Iris pigment epithelial cell (primary cell): ENCODE measurements at regions not wholly inside any gene's neighbourhood (a gene's known extent, or its start where the extent isn't known, plus 50 kb on each side); places are given as distances from the start of the nearest gene placed in this dataset.

Source experiments
- DNase-seq: peaks from one replicate; pipeline ENCODE4 v3.0.0-alpha.2; 2011; ENCODE audit warnings: low read depth

DNA sequence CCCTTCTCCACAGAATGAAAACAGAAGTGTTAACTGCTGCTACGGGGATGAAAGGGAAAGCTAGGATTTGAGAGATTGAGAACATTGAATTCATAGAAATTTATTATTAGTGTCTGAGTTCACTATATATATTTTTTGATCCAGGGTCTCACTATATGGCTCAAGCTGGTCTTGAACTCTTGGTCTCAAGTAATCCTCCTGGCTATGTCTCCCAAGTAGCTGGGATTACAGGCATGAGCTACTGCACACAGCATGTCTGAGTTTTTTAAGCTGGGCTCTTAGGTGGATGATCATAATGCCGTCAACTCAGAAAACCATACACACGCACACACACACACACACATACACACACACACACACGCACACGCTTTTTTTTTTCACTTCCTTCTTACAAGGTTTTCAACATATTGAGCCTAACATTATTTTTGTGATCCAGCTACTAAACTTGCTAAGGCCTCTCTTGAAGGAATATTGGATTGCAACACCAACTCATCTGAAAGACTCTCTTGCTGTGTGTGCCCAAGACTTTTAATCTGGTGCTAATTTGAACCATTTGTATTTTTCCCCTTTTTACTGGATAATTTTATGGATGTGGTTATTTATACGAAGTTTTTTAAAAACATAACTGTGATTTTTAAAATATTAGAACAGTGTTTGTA, 1045.4 kb downstream of the DTWD2 start:
- no peak for DNase-seq

DNA sequence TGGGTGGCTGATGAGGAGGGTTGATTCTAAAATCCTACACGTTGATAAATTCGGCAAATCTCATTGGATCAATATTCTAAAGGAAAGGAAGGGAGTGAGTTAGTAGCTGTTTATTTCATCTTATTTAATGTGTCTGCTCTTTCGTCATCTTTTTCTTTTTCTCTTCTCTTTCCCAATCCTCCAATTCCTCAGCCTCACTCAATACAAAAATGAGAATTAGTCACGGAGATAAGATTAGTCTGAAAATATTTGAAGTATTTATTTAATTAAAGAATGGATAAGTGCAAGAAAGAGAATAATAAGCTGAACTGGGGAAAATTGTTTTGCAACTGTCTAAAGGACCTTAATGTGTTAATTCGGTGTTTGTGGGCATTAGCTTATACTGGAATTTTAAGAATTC, 1095.1 kb downstream of the DTWD2 start:
- peak; percentile 18 for DNase-seq

DNA sequence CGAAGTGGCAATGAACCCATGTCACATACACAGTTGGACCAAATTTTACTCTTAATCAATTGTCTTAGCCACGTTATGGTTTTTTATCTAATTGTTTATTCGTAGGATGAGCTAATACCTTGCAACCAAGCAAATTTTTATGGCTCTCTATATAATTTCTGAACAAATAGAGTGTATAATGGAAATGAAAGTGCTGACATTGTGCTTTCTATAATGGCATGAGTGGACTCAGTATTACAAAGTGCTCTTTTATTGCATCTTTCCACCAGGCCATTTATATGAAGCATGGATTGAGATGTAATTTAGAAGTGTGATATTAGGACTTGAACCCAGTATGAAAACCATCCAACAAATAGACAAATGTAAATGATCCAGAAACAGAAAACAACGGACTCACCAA, 1096.0 kb downstream of the DTWD2 start:
- DNase-seq = no peak

- peak; percentile 55 for DNase-seq
These were observed 1098.8 kb downstream of the DTWD2 start for GRCh38 chr5:117889596-117889995.

GRCh38 chr5:117888688-117889087, 1099.7 kb downstream of the DTWD2 start:
- no peak for DNase-seq

DNA sequence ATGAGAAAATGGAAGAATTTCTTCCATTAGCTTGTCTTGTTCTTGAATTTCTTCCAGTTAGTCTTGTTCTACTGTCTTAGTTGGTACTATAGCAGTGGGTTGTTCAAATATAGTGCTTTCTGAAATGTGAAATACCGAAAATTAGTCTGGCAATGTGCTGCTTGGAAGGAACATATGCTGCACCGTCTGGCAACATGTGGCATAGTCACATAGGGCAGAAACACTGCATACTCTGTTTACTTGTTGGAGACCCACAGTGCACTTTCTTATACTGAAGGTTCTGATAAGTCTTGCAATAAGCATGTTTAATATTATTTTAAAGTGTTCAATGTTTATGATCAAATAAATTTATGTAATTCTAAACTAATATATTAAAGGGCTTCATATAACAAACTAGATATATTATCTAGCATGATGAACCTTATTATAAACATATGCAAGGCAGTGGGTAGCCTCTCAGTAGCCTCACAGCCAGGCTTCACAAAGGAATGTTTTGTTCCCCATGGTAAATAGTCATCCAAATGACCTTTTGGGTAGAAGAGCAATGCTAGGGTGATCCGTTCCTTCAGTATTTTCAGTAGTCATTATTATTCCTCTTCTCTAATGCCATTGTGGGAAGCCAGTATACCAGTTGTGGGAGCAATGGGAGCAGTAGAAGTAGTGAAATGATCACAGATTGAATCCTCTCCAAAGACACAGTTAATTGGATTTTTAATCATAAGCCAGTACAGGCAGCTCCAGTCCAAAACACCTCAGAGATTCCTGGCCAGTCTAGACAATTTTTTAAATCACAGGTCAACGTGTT, 1106.7 kb downstream of the DTWD2 start:
- DNase-seq = no peak

DNA sequence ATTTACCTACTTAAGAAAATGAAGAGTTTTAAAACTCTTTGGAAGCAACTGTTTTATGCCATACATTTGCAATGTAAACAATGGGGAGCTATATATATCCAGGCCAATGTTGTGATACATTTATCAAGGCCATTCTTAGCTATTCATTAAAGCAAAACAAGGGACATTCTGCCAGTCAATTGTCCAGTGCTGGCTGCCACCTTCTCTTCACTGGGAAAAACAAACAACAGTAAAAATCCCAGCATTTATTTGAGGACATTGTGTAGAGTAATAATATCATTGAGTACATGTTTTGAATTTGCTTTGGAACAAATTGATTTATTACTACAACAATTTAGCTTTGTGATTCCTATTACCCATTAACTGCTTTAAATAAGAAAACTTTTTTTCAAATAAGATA, 1107.4 kb downstream of the DTWD2 start:
- no peak for DNase-seq

DNA sequence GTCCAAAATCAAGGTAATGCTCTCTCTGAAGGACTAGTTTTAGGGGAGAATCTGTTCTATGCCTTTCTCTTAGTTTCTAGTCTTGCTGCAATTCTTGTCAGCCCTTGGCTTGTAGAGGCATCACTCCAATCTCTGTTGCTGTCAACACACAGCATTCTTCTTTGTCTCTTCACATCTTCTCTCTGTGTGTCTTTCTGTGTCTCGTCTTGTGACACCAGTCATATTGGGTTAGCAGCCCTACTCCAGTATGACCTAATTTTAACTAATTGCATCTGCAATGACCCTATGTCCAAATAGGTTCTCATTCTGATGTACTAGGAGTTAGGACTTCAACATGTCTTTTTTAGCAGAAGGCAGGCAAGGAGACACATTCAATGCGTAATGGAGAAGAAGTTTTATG, 1110.6 kb downstream of the DTWD2 start:
- no peak for DNase-seq

- no peak for DNase-seq
These were observed 1115.5 kb downstream of the DTWD2 start for GRCh38 chr5:117872798-117873368.

GRCh38 chr5:117869596-117869995, 1118.8 kb downstream of the DTWD2 start:
- DNase-seq = no peak

- DNase-seq = no peak
These were observed 1124.6 kb downstream of the DTWD2 start for GRCh38 chr5:117863586-117864296.

DNA sequence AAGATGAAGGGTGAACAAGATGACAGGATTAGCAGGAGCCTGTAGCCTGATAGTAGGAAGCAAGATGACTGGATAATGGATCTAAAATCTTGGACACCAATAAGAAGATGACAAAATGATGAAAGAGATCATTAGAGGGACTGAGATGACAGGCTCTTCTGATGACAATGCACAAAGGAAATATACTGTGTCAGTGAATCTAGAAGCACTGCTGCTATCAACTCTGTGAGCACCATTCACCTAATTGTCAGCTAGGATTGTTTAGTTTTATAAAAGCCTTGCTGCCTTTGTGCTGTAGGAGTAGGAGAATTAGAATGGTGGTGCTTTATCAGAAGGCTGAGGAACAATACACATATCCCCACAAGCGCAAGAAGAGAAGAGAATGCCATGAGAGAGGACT, 1127.8 kb downstream of the DTWD2 start:
- DNase-seq = no peak

DNA sequence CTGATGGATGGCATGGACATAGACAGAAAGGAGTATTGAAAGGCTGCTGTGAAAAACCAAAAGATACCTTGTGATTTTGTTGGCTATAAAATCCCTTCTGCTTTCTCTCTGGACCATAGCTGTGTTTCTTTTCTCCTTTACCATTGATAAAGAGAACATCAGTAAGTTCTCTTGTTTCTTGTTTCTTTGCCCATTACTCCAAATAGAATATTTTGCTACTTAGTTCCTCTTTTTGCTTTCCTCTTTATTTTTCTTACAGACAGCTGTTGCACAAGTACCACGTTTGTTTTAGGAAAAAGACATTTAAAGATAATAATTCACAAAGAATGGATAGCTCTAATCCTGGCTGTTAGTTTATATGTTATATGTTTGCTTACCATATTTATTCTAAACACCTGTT, 1129.2 kb downstream of the DTWD2 start:
- no peak for DNase-seq

DNA sequence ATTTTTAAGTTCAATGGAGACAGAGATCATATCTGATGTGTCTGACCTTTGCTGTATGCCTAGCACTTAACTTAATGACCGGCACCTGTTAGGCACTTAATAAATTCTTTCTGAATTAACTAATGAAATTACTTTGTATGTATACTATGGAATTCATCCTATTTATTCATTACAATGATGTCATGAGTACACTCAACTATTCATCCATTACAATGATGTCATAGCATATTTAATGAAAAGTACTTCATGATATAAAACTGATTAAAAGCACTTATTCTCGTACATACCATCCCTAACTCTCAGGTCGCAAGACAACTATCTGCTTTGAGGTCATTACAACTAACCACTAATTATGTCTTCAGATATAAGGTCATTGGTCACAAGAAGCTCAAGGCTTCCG, 1131.6 kb downstream of the DTWD2 start:
- no peak for DNase-seq

- DNase-seq = no peak
These were observed 1150.6 kb downstream of the DTWD2 start for GRCh38 chr5:117837786-117838185.

DNA sequence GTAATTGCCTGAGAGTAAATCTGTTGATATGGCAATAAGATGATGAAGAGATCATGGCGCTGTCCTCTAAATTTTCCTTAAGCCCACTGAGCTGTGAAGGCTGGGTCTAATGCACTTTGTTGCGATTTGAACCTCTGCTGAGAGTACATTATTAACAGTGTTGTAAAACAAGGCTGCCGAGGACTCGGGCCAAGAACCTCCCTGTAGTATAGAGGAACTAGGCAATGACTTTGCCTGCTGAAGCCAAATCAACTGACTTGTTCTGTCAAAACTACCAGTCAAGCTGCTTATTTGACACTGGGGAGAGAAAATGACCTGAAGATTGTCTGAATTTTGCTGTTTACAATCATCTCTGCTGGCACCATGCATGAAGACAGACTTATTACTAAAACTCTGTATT, 1154.7 kb downstream of the DTWD2 start:
- no peak for DNase-seq

- DNase-seq = no peak
These were observed 1158.7 kb downstream of the DTWD2 start for GRCh38 chr5:117829646-117830045.

GRCh38 chr5:117813850-117814249, 1174.5 kb downstream of the DTWD2 start:
- no peak for DNase-seq

GRCh38 chr5:117812861-117813260, 1175.5 kb downstream of the DTWD2 start:
- peak; percentile 9 for DNase-seq

DNA sequence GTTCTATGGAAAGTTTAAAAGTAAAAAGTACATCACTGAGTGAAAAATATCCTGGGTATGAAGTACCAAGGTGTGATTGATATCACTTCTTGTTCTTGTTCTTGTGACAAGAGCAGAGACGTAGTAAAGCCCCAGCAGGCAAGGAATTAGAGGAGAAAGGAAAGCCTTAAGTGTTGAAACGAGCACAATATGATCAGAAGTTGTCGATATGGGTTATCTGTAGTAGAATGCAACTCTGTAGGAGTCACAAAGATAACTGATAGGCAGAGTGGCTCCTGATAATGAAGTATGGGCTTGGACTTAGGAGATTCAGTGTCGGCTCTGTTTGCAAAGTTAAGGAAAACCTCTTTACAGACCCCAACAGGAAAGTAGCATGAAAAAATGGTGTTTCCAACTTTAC, 1179.1 kb downstream of the DTWD2 start:
- no peak for DNase-seq

DNA sequence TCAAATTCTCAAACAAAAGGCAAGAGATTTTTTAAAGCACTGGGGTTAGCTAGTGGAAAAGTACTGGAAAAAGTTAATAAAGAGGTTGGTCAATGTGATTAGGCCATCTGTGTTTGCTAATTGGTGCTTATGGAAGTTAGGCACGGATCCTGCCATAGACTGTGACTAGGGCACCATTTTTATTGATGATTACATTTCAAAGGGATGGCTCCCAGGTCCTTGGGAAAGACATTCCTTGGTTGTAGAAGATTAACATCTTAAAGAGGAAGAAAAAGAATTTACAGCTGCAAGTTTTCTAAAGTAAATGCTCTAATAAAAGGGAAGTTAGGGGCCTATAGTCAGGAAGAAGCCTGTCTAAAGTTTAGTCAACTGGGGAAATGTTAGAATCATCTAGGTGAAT, 1183.3 kb downstream of the DTWD2 start:
- DNase-seq = no peak

DNA sequence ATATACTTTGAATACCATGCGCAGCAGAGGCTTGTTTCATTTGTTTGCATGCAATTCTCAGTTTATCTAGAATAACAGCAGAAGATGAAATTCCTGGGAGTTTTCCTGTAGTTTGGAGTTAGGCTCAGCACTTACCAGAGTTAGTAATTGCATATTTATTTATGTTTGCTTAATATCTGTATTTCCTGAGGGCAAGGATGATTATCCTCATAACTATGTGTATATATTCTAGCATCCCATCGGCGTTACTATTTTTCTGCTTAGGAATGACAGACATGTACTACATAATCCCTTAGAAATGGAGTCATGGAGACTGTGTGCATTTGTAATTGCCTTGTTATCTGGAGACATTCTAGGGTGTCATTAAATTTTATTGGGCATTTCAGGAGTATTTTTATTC, 1184.8 kb downstream of the DTWD2 start:
- DNase-seq = peak; percentile 71

- DNase-seq = no peak
These were observed 1186.8 kb downstream of the DTWD2 start for GRCh38 chr5:117801583-117801982.
